HEK293 (cell line): ENCODE measurements at regions not wholly inside any gene's neighbourhood (a gene's known extent, or its start where the extent isn't known, plus 50 kb on each side); places are given as distances from the start of the nearest gene placed in this dataset.

Experiments used
- HOXA7 ChIP-seq: sonication (generic); formaldehyde crosslinking; IDR thresholded peaks from 2 replicates; pipeline ENCODE4 v1.8.1; 2022; ENCODE audit warnings: missing genetic modification reagents, borderline replicate concordance
- KLF16 ChIP-seq: fragments of 450-650 bp; formaldehyde crosslinking; IDR thresholded peaks from 2 replicates; pipeline ENCODE4 v1.5.1; 2017; ENCODE audit warnings: missing biosample characterization, missing genetic modification characterization
- WT1 ChIP-seq: fragments of 450-650 bp; formaldehyde crosslinking; IDR thresholded peaks from 2 replicates; pipeline ENCODE4 v1.5.1; 2016; ENCODE audit warnings: missing biosample characterization, missing genetic modification characterization
- YY1 ChIP-seq: fragments of 450-650 bp; formaldehyde crosslinking; IDR thresholded peaks from 2 replicates; pipeline ENCODE4 v1.5.1; 2018; ENCODE audit warnings: missing biosample characterization, missing genetic modification characterization
- ZFP41 ChIP-seq: fragments of 450-650 bp; formaldehyde crosslinking; IDR thresholded peaks from 2 replicates; pipeline ENCODE4 v1.5.1; 2016; ENCODE audit warnings: missing biosample characterization, missing genetic modification characterization, borderline replicate concordance
- ZIC2 ChIP-seq: fragments of 450-650 bp; formaldehyde crosslinking; IDR thresholded peaks from 2 replicates; pipeline ENCODE4 v1.5.1; 2016; ENCODE audit warnings: missing biosample characterization, missing genetic modification characterization
- ZNF121 ChIP-seq: fragments of 450-650 bp; formaldehyde crosslinking; IDR thresholded peaks from 2 replicates; pipeline ENCODE4 v1.5.1; 2016; ENCODE audit warnings: missing biosample characterization, missing genetic modification characterization
- ZNF133 ChIP-seq: fragments of 450-650 bp; formaldehyde crosslinking; IDR thresholded peaks from 2 replicates; pipeline ENCODE4 v1.5.1; 2016; ENCODE audit warnings: missing biosample characterization, missing genetic modification characterization
- ZNF155 ChIP-seq: fragments of 450-650 bp; formaldehyde crosslinking; IDR thresholded peaks from 2 replicates; pipeline ENCODE4 v1.5.1; 2016; ENCODE audit warnings: missing biosample characterization, missing genetic modification characterization
- ZNF791 ChIP-seq: fragments of 450-650 bp; formaldehyde crosslinking; IDR thresholded peaks from 2 replicates; pipeline ENCODE4 v1.5.1; 2016; ENCODE audit warnings: missing biosample characterization, missing genetic modification characterization
- TF ChIP-seq, protein P1 (sequence below): fragments of 450-650 bp; formaldehyde crosslinking; IDR thresholded peaks from 2 replicates; pipeline ENCODE4 v1.5.1; 2016; ENCODE audit warnings: missing biosample characterization, missing genetic modification characterization
- TF ChIP-seq, protein P2 (sequence below): fragments of 450-650 bp; formaldehyde crosslinking; conservative IDR thresholded peaks from 2 replicates; pipeline ENCODE4 v1.5.1; 2016; ENCODE audit warnings: low read depth, missing biosample characterization, missing genetic modification characterization
- TF ChIP-seq, protein P3 (sequence below): fragments of 450-650 bp; formaldehyde crosslinking; IDR thresholded peaks from 2 replicates; pipeline ENCODE4 v1.5.1; 2016; ENCODE audit warnings: missing biosample characterization, missing genetic modification characterization
- TF ChIP-seq, protein P4 (sequence below): fragments of 450-650 bp; formaldehyde crosslinking; IDR thresholded peaks from 2 replicates; pipeline ENCODE4 v1.5.1; 2016; ENCODE audit warnings: missing biosample characterization, missing genetic modification characterization

DNA sequence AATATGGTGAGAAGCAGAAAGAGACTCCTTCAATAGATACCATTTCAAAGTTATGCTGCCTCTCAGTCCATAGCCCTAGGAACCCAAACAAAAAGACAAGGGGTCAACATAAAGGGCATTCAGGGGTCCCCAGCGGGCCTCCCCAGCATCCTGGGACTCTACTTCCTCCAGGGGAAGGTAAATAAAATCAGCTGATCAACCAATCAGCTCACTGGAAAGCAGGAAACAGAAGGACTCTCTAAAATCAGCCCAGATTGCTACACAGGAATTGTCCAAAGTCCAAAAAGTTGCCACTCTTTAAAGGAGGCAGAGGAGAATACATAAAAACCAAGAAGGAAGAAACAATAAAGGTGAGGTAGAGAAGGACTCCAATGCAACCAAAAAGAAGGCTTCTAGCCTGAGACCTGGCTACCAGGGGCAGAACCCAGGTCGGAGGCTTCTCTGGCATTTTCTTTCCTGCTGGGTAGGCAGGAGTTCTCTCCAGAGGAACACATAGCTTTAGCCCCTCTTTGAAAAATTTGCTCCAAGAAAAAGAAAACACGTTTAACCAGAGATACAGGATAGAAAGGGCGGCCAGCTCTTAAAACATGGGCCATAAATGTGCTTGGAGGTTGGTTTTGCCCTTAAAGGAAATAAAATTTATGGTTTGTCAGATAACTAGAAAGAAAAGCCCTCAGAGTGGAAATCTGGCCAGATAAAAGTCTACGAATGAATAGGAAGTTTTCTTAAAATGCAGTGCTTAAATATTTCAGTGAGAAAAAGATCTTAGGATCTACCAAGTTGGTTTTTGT lies 404.6 kb downstream of the SOX9 start:
- TF ChIP-seq, protein P1, sequence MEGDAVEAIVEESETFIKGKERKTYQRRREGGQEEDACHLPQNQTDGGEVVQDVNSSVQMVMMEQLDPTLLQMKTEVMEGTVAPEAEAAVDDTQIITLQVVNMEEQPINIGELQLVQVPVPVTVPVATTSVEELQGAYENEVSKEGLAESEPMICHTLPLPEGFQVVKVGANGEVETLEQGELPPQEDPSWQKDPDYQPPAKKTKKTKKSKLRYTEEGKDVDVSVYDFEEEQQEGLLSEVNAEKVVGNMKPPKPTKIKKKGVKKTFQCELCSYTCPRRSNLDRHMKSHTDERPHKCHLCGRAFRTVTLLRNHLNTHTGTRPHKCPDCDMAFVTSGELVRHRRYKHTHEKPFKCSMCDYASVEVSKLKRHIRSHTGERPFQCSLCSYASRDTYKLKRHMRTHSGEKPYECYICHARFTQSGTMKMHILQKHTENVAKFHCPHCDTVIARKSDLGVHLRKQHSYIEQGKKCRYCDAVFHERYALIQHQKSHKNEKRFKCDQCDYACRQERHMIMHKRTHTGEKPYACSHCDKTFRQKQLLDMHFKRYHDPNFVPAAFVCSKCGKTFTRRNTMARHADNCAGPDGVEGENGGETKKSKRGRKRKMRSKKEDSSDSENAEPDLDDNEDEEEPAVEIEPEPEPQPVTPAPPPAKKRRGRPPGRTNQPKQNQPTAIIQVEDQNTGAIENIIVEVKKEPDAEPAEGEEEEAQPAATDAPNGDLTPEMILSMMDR: no peak
- TF ChIP-seq ZIC2 (tag by site-specific recombination) (no peak), ZNF133 (no peak), ZNF121 (no peak), ZNF155 (tag by site-specific recombination) (no peak), YY1 (tag by site-specific recombination) (no peak), ZNF791 (tag by site-specific recombination) (no peak), WT1 (tag by site-specific recombination) (no peak), ZFP41 (tag by site-specific recombination) (no peak), KLF16 (tag by site-specific recombination) (no peak), HOXA7 (CRISPR knock-in tag) (no peak)
- TF ChIP-seq, protein P2, sequence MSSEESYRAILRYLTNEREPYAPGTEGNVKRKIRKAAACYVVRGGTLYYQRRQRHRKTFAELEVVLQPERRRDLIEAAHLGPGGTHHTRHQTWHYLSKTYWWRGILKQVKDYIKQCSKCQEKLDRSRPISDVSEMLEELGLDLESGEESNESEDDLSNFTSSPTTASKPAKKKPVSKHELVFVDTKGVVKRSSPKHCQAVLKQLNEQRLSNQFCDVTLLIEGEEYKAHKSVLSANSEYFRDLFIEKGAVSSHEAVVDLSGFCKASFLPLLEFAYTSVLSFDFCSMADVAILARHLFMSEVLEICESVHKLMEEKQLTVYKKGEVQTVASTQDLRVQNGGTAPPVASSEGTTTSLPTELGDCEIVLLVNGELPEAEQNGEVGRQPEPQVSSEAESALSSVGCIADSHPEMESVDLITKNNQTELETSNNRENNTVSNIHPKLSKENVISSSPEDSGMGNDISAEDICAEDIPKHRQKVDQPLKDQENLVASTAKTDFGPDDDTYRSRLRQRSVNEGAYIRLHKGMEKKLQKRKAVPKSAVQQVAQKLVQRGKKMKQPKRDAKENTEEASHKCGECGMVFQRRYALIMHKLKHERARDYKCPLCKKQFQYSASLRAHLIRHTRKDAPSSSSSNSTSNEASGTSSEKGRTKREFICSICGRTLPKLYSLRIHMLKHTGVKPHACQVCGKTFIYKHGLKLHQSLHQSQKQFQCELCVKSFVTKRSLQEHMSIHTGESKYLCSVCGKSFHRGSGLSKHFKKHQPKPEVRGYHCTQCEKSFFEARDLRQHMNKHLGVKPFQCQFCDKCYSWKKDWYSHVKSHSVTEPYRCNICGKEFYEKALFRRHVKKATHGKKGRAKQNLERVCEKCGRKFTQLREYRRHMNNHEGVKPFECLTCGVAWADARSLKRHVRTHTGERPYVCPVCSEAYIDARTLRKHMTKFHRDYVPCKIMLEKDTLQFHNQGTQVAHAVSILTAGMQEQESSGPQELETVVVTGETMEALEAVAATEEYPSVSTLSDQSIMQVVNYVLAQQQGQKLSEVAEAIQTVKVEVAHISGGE (tag by site-specific recombination): no peak
- TF ChIP-seq, protein P3, sequence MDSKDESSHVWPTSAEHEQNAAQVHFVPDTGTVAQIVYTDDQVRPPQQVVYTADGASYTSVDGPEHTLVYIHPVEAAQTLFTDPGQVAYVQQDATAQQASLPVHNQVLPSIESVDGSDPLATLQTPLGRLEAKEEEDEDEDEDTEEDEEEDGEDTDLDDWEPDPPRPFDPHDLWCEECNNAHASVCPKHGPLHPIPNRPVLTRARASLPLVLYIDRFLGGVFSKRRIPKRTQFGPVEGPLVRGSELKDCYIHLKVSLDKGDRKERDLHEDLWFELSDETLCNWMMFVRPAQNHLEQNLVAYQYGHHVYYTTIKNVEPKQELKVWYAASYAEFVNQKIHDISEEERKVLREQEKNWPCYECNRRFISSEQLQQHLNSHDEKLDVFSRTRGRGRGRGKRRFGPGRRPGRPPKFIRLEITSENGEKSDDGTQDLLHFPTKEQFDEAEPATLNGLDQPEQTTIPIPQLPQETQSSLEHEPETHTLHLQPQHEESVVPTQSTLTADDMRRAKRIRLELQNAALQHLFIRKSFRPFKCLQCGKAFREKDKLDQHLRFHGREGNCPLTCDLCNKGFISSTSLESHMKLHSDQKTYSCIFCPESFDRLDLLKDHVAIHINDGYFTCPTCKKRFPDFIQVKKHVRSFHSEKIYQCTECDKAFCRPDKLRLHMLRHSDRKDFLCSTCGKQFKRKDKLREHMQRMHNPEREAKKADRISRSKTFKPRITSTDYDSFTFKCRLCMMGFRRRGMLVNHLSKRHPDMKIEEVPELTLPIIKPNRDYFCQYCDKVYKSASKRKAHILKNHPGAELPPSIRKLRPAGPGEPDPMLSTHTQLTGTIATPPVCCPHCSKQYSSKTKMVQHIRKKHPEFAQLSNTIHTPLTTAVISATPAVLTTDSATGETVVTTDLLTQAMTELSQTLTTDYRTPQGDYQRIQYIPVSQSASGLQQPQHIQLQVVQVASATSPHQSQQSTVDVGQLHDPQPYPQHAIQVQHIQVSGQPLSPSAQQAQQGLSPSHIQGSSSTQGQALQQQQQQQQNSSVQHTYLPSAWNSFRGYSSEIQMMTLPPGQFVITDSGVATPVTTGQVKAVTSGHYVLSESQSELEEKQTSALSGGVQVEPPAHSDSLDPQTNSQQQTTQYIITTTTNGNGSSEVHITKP (tag by site-specific recombination): no peak
- TF ChIP-seq, protein P4, sequence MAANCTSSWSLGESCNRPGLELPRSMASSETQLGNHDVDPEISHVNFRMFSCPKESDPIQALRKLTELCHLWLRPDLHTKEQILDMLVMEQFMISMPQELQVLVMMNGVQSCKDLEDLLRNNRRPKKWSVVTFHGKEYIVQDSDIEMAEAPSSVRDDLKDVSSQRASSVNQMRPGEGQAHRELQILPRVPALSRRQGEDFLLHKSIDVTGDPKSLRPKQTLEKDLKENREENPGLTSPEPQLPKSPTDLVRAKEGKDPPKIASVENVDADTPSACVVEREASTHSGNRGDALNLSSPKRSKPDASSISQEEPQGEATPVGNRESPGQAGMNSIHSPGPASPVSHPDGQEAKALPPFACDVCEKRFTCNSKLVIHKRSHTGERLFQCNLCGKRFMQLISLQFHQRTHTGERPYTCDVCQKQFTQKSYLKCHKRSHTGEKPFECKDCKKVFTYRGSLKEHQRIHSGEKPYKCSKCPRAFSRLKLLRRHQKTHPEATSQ (tag by site-specific recombination): no peak
